Esophagus muscularis mucosa (tissue), 4 donors: ENCODE measurements at regions not wholly inside any gene's neighbourhood (a gene's known extent, or its start where the extent isn't known, plus 50 kb on each side); places are given as distances from the start of the nearest gene placed in this dataset.

Source experiments
- DNase-seq: peaks from one replicate; pipeline ENCODE4 v3.0.0-alpha.2; 2017; ENCODE audit errors: extremely low spot score
- H3K27ac ChIP-seq, 4 donors: fragments of 200-600 bp; sonication (generic); replicated peaks in 1 of 4; 1 replicate in 3 of 4; 2 replicates in 1 of 4; pipeline ENCODE4 v1.5.1; 2016 to 2019; ENCODE audit warnings: mild to moderate bottlenecking in 1 of 4
- H3K27me3 ChIP-seq, 4 donors: fragments of 200-600 bp; sonication (generic); one replicate each; pipeline versions ENCODE4 v1.5.1 to v1.6.0; 2016 to 2019
- H3K36me3 ChIP-seq, 4 donors: fragments of 200-600 bp; sonication (generic); one replicate each; pipeline ENCODE4 v1.5.1; 2016 to 2019
- H3K4me1 ChIP-seq, 4 donors: fragments of 200-600 bp; sonication (generic); one replicate each; pipeline ENCODE4 v1.5.1; 2016 to 2019
- H3K4me3 ChIP-seq, 4 donors: fragments of 200-600 bp; sonication (generic); 1 replicate in 2 of 4; 2 replicates in 2 of 4; pipeline ENCODE4 v1.5.1; 2016 to 2019; ENCODE audit warnings: mild to moderate bottlenecking in 4 of 4, moderate library complexity in 1 of 4
- H3K9me3 ChIP-seq, 4 donors: fragments of 200-600 bp; sonication (generic); 1 replicate in 3 of 4; 2 replicates in 1 of 4; pipeline ENCODE4 v1.5.1; 2016 to 2019
- CTCF ChIP-seq, 3 experiments: fragments of 200-600 bp in 2 of 3; fragments of 450-650 bp in 1 of 3; sonication (generic) in 2 of 3; IDR thresholded peaks; one replicate each; pipeline ENCODE4 v1.5.1; 2017 to 2019; ENCODE audit warnings: antibody characterized with exemption in 3 of 3, mild to moderate bottlenecking in 2 of 3, moderate library complexity in 1 of 3
- EP300 ChIP-seq: sonication (generic); formaldehyde crosslinking; IDR thresholded peaks from one replicate; pipeline ENCODE4 v1.6.1; 2017; ENCODE audit warnings: antibody characterized with exemption
- POLR2A ChIP-seq: fragments of 450-650 bp; IDR thresholded peaks from one replicate; pipeline ENCODE4 v1.6.1; 2017; ENCODE audit warnings: antibody characterized with exemption, moderate library complexity, mild to moderate bottlenecking, low read depth
- POLR2AphosphoS5 ChIP-seq, 2 donors: sonication (generic); formaldehyde crosslinking; IDR thresholded peaks; one replicate each; pipeline ENCODE4 v1.6.1; 2017; ENCODE audit warnings: antibody characterized with exemption in 2 of 2
- WGBS: methylation state at CpG from one replicate; pipeline ENCODE4 v1.1.5; 2018; 5-methylcytosine and 5-hydroxymethylcytosine counted together
- intact Hi-C: fragments of 100-400 bp; cut with DNase I; formaldehyde crosslinking; loops from one replicate; pipeline ENCODE4 v1.15.1; 2023

DNA sequence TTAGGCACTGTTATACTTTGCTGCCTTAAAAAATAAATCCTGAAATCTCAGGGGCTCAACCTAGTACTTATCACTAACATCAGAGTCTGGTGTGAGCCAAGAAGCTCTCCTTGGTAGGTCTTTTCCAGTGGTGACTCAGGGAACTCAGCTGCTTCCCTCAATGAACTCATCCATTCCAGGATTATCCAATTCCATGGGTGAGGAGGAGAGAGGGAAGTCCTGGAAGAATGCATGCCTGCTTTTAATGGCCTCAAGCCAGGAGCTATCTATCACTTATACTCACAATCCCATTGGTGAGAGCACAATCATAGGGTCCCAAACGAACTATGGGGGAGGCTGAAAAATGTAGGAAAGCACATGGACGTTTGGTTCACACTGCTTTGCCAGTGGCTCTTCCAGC, 113.6 kb downstream of the POLR2M start:
- Histone ChIP-seq H3K4me1 (no peaks in the 10 kb centered on the region), H3K27ac (no peak overlapping the region), H3K27me3 (peaks cover 0 to 5% (median 0%) of the 10 kb centered on the region in 4 donors), H3K9me3 (no peaks in the 10 kb centered on the region), H3K4me3 (no peak overlapping the region), H3K36me3 (no peaks in the 10 kb centered on the region)
- DNase-seq, result no peak
- intact Hi-C loops, result no loop called here
- no peak for TF ChIP-seq EP300
- TF ChIP-seq POLR2A, result no peak
- TF ChIP-seq POLR2AphosphoS5 (IDR thresholded peaks at IDR 0.05), result no peak
- TF ChIP-seq CTCF (IDR thresholded peaks at IDR 0.05), result no peak
- WGBS, result 58% methylated on average over 2 of the region's 2 CpGs

DNA sequence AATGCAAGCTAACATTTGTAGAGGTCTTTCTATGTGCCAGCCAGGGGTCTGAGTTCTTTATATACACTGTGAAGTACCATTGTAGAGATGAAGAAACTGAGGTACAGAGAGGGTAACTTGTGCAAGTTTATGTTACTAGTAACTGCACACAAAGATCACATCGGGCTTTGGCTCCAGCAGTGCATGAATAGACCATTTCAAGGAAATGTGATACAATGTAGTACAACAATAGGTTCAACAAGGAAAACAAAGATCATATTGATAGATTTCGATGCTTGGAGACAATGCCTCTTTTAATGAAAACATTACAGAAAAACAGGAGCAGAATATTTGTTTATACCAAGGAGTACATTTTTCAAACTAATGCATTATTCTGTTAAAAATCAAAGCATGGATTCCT, 115.3 kb downstream of the POLR2M start:
- no peaks in the 10 kb centered on the region for H3K9me3 ChIP-seq
- no peaks in the 10 kb centered on the region for H3K27me3 ChIP-seq
- no peak for DNase-seq
- H3K4me1 ChIP-seq, result no peaks in the 10 kb centered on the region
- intact Hi-C loops, result no loop called here
- no peak overlapping the region for H3K27ac ChIP-seq
- TF ChIP-seq CTCF (IDR thresholded peaks at IDR 0.05) (no peak), POLR2AphosphoS5 (IDR thresholded peaks at IDR 0.05) (no peak), EP300 (no peak)
- H3K4me3 ChIP-seq, result no peak overlapping the region
- no peaks in the 10 kb centered on the region for H3K36me3 ChIP-seq
- WGBS, result 79% methylated on average over 2 of the region's 2 CpGs

- Histone ChIP-seq H3K36me3 (no peaks in the 10 kb centered on the region), H3K27ac (no peak overlapping the region), H3K27me3 (no peaks in the 10 kb centered on the region), H3K4me1 (no peaks in the 10 kb centered on the region), H3K4me3 (no peak overlapping the region), H3K9me3 (no peaks in the 10 kb centered on the region)
- 57% methylated on average over 6 of the region's 6 CpGs for WGBS
- intact Hi-C loops, result no loop called here
- DNase-seq, result no peak
- TF ChIP-seq POLR2A, result no peak
- TF ChIP-seq CTCF (IDR thresholded peaks at IDR 0.05), result no peak
- no peak for TF ChIP-seq POLR2AphosphoS5 (IDR thresholded peaks at IDR 0.05)
These were observed 116.9 kb downstream of the POLR2M start for GRCh38 chr15:57823325-57823882.

DNA sequence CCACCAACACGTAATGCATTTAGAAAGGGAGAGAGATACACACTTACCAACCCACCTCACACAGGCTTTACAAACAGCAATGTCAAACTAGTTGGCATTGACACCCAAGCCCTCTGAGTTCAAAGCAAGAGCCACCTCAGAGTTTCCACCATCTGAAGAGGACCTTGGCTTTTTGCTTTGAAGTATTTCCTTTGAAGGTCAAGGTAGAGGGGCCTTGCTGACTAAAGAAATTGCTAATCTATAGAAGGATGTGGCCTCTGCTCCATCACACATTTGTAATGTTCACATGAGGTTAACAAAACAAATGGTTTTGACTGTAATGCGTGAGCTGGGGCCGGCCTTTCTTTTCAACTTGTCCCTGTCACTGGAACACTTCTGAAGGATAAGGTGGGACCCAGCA, 117.7 kb downstream of the POLR2M start:
- no peak for DNase-seq
- TF ChIP-seq POLR2A, result no peak
- no peak for TF ChIP-seq CTCF (IDR thresholded peaks at IDR 0.05)
- TF ChIP-seq EP300, result no peak
- no peak for TF ChIP-seq POLR2AphosphoS5 (IDR thresholded peaks at IDR 0.05)
- intact Hi-C loops, result no loop called here
- Histone ChIP-seq H3K9me3 (no peaks in the 10 kb centered on the region), H3K4me1 (no peaks in the 10 kb centered on the region), H3K36me3 (no peaks in the 10 kb centered on the region), H3K27ac (no peak overlapping the region), H3K27me3 (no peaks in the 10 kb centered on the region), H3K4me3 (no peak overlapping the region)
- 88% methylated on average over 3 of the region's 3 CpGs for WGBS

DNA sequence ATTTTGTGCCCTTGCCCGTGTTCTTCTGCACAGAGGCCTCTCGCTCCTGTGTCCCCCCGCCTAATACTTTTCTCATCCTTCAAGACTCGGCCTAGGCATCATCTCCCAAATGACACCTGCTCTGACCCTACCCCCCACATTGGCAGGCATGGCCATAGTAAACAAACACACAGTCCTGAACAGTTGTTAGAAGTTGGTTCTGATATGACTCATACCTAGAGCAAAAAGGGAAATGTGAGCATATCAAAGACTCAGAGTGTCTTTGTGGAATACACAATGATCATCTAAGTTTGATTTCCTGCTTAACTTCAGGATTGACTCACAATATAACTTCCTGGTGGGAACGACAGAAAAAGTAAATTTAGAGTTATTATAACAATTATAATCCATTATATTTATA, 120.5 kb downstream of the POLR2M start:
- no peak for DNase-seq
- Histone ChIP-seq H3K9me3 (no peaks in the 10 kb centered on the region), H3K4me1 (no peaks in the 10 kb centered on the region), H3K27me3 (peaks cover 0 to 8% (median 0%) of the 10 kb centered on the region in 4 donors), H3K4me3 (no peak overlapping the region), H3K36me3 (no peaks in the 10 kb centered on the region), H3K27ac (no peak overlapping the region)
- intact Hi-C loops, result no loop called here
- TF ChIP-seq CTCF (IDR thresholded peaks at IDR 0.05), result no peak
- TF ChIP-seq EP300, result no peak
- TF ChIP-seq POLR2A, result no peak
- no peak for TF ChIP-seq POLR2AphosphoS5 (IDR thresholded peaks at IDR 0.05)
- WGBS, result 81% methylated on average over 5 of the region's 5 CpGs
